ENCODE measurements at regions not wholly inside any gene's neighbourhood (a gene's known extent, or its start where the extent isn't known, plus 50 kb on each side); places are given as distances from the start of the nearest gene placed in this dataset.

- no peak for DNase-seq (ENCODE audit: low read depth)
Measured at GRCh38 chr12:76216585-76217472, 131.4 kb downstream of the BBS10 start.

DNA sequence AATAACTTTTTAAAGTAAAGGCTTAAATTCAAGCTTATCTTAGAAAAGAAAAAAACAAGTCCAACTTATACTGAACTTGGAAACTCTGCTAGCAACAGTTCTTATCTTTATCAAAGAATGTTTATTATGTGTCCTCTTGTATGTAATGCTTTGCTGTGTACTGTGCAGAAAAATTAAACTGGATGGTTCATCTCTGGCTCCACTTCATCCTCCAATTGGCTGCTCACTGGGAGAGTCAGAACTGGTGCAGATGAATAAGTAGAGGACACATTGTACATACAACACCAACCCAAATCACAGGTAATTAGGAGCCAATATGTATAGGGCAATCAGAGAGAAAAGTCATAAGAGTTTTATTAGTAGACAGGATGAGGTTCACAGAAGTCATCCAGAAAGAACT is 123.6 kb upstream of the NAP1L1 start:
- no peak for DNase-seq (ENCODE audit: low read depth)

DNA sequence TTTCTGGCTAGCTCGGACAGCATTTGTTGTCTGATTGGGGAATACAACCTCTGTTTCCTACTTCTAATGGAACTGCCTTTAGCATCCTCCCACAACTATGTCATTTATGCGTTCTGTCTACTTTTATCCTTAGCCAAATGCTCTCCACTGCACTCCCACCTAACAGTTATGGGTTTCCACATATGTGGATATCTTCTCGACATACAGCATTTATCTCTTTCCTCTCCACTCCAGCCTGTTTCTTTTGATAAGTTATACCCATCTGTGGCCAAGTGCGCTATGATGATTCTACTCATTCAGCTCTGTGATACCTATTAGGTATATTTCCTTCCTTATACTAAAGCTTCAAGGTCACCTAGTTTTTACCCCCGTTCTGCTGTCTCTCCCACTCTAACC is 122.2 kb upstream of the NAP1L1 start:
- no peak for DNase-seq (ENCODE audit: low read depth)

DNA sequence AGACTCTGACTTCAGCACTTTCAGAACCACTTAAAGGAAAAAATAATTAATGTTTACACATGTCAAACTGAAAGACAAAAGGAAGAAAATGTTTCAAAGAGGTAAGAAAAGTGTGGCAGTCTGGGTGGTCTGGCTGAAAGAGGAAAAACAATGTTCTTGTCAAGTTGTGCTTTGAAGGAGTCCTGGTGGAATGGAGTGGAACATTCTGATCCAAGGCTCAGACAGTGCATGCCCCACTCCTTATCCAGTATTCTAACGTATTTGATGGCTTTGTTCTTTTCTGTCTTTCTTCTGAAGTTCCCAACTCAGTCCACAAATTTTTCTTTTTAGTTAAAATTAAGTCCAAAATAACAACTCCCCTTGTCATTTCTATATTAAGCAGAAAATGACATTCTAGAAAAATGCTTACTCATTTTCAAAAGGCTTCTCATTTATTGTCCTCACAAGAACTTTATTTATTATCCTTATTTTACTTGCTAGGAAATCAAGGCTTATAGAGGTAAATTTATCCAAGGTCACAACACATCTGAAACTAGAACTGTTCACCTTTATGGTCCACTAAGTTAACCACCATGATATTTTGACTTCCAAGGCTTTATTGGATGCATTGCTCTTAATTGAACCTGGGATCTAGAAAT is 121.7 kb upstream of the NAP1L1 start:
- no peak for DNase-seq (ENCODE audit: low read depth)

- DNase-seq (ENCODE audit: low read depth), result no peak
Measured at GRCh38 chr12:76202621-76203020, 118.1 kb upstream of the NAP1L1 start.

GRCh38 chr12:76201758-76202157 is 117.3 kb upstream of the NAP1L1 start:
- DNase-seq (ENCODE audit: low read depth), result no peak

- no peak for DNase-seq (ENCODE audit: low read depth)
Measured at GRCh38 chr12:76201316-76201715, 116.8 kb upstream of the NAP1L1 start.

DNA sequence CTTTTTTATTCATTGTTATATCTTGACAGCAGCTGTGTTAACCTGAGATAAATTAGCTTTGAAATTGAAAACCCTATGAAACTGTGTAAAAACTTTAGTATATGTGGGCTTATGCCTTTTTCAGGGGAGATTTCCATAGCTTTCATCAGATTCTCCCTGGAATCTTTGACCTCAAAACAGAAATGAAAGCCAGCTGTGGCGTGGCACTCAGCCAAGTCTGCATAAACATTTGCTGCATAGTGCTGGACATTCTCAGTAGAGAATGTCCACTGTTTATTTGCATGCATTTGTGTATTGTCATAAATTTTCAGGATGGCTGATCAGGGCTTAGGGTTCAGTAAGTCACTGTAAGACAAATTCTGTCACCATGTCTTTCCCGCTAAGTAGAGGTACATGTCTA is 115.3 kb upstream of the NAP1L1 start:
- DNase-seq (ENCODE audit: low read depth), result peak; percentile 53

DNA sequence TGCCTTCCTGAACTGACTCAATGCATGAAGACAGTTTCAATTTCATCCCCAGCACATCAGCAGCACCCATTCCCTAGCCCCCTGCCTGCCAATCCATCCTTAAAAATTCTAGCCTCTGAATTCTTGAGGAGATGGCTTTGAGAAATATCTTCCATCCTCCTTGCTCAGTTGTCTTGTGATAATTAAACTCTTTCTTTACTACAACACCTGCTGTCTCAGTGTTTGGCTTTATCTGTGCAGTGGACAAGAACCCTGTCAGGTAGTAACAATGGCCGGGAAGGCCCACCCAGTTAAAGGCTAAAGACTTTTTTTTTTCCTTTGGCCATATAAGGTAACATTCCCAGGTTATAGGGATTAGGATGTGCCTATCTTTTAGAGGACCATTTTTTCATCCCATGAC is 114.4 kb upstream of the NAP1L1 start:
- DNase-seq (ENCODE audit: low read depth), result no peak

GRCh38 chr12:76197283-76197682 is 112.8 kb upstream of the NAP1L1 start:
- no peak for DNase-seq (ENCODE audit: low read depth)

DNA sequence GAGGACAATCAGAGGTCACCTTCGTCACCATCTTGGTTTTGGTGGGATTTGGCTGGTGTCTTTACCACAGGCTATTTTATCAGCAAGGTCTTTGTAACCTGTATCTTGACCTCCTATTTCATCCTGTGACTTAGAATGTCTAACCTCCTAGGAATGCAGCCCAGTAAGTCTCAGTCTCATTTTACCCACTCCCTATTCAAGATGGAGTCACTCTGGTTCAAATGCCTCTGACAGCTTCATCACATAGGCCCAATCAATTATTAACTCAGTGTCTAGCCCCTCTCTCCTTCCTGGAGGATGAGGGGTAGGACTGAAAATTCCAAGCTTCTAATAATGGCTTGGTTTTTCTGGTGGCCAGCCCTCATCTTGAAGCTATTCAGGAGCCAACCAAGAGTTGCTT is 111.4 kb upstream of the NAP1L1 start:
- no peak for DNase-seq (ENCODE audit: low read depth)

GRCh38 chr12:76194724-76195123 is 110.2 kb upstream of the NAP1L1 start:
- no peak for DNase-seq (ENCODE audit: low read depth)

- no peak for DNase-seq (ENCODE audit: low read depth)
Measured at GRCh38 chr12:76193961-76194360, 109.5 kb upstream of the NAP1L1 start.

- no peak for DNase-seq (ENCODE audit: low read depth)
Measured at GRCh38 chr12:76192416-76192815, 107.9 kb upstream of the NAP1L1 start.

- DNase-seq (ENCODE audit: low read depth), result no peak
Measured at GRCh38 chr12:76190299-76190698, 105.8 kb upstream of the NAP1L1 start.

- DNase-seq (ENCODE audit: low read depth), result no peak
Measured at GRCh38 chr12:76189851-76190250, 105.4 kb upstream of the NAP1L1 start.

- no peak for DNase-seq (ENCODE audit: low read depth)
Measured at GRCh38 chr12:76187177-76187576, 102.7 kb upstream of the NAP1L1 start.

GRCh38 chr12:76186131-76186906 is 101.8 kb upstream of the NAP1L1 start:
- DNase-seq (ENCODE audit: low read depth), result peak; percentile 34

DNA sequence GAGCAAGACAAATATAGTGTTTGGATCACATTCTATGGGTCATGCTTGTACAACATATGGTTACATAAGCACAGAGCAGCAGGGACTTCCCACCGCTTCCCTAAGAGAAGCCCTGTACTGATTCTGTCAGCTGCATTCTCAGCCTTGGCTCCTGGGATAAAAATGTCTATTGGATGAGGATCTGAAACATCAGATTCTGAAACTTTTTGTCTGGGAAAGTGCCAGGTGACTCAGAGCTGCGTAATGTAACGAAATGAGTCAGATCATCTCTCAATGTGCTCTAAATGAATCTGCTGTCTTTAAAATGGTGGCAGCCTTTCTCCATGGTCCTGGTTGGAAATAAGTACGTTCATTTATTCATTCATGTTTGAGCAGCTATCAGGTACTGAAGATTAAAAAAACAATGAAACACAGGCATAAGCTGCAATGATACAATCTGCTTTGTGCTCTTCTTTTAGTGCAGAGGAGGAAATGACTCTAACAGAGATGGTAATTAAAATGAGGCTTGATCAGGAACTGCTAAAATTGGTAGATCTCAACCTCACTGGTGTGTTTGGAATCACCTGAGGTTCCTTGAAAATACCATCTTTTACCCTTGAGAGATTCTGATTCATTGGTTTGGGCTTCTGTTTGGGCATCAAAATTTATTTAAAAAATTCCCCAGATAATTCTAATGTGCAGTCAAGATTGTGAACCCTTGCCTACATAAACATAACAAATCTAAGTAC is 99.1 kb upstream of the NAP1L1 start:
- peak; percentile 95 for DNase-seq (ENCODE audit: low read depth)

DNA sequence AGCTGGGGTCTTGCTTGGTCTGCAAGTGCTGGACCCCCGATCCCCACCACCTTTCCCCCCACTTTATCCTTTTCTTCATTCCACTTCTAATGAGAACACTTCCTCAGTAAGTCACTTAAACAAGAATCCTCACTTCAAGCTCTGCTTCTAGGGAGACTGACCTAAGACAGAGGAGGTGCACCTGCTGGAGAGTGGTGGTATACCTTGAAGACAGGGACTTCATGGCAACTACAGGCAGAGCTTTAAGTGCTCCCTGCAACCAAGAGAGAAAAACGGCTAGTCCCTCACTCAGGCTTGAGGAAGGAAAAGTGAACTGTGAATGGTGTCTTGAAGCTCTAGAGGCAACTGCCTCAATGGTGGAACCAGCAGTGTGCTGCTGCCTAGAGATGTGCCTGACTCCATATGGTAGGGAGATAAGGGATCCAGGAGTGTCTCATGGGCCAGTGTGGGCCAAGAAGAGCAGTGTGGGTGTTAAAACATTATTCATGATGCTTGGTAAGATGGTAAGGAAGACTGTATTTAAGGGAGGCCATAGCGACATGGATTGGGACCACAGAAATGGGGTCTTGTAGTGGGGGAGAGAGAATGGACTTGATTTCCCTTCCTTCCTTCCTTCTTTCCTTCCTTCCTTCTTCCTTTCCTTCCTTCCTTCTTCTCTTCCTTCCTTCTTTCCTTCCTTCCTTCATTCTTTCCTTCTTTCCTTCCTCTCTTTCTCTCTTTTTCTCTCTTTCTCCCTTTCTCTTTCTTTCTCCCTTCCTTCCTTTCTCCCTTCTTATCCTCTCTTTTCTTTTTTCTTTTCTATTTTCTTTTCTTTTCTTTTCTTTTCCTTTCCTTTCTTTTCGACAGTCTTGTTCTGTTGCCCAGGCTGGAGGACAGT is 96.2 kb upstream of the NAP1L1 start:
- DNase-seq (ENCODE audit: low read depth), result no peak

DNA sequence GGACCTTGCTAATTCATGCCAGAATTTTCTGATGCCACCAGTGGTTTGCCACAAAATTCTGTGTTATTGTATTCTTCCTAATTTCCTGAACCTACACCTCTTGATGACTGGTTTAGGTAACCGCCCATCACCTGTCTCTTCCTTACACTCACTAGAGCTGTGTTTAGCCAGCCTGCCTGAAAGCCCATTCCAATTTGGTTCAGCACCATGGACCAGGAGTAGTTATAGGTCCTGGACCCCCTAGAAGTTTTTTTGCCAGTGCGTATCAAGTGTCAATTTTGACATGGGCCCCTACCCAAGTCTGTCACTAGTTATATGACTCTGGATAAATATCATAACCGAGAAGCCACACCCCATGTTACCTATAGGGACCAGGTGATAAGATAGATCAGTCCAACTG is 94.0 kb upstream of the NAP1L1 start:
- no peak for DNase-seq (ENCODE audit: low read depth)

Measured in non-pigmented ciliary epithelial cell (primary cell).